ENCODE measurements at regions not wholly inside any gene's neighbourhood (a gene's known extent, or its start where the extent isn't known, plus 50 kb on each side); places are given as distances from the start of the nearest gene placed in this dataset.
A peak's percentile ranks its signal among the peaks of the same experiment; 100 is the strongest.

DNA sequence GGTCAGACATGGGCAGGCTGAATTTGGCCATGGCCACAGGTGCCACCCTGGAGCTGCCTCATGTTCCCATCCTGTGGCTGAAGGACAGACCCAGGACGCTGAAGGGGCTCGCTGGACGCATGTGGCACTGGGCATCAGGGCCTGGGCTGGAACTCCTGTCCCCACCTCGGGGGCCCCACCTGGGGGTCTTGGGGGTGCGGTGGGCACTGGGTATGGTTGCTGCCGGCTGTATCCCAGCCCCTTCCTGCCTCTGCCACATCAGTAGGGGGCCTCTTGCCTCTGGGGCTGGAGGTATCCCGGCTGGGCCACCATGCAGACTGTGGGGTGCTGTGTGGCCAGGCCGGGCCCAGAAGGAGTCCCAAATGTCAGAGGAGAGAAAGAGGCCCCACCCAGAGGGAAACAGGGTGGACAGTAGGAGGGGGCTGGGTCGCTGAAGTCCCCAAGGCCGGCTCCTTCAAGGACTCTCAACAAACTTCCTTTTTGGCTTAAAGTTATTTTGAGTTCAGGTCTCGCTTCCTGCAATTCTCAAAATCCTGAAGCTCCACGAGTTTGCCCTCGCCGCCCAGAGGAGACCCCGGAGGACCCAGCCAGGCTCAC, 78.7 kb downstream of the SIK1 start:
- DNase-seq (ENCODE audit: low read depth), result no peak

DNA sequence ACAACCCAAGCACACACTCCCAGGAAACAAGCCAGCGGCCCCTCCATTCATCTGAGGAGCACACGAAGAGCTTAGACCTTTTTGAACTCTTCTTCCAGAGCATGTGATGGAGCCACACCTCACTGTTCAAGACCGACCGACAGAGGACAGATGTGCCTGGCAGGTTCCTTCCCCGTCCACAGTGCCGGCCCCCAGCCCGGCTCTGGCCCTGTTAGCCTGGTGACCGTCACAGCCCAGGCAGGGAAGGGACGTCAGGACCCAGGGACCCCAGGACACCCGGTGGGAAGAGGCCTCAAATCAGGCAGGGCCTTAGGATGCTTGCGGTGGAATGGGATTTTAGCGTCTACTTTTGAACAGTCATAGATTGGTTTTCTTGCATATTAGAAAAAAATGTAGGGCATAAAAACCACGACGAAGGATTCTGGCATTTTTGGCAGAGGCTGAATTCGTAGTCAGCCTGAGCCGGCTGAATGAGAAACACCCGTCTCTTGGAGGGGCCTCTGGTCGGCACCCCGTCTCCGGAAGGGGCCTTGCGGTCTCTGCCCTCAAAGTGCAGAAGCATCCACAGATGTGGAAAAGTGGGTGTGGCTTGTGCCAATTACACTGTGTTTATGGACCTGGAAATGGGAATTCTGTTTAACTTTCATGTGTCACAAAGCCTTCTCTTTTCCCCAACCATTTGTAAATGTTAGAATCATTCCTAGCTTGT, 79.3 kb downstream of the SIK1 start:
- DNase-seq (ENCODE audit: low read depth), result no peak

DNA sequence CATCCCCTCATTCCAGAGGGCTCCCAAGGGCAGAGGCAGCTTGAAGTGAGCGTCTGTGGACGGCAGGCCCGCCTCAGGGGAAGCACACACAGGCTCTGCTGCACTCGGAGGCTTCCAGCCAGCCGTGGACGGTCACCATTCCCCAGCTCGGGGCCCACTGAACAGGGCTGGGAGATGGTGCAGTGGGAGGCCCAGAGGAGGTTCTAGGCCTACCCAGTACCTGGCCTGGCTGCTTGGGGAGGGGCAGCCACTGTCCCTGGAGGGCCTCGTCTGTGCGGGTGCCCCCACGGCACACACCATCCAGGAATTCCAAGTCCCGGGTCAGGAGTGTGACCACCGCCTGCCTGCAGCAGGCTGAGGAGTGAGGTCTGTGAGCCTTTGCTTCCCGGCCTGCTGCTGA, 80.4 kb downstream of the SIK1 start:
- DNase-seq (ENCODE audit: low read depth), result no peak

GRCh38 chr21:43345746-43346409, 81.1 kb downstream of the SIK1 start:
- DNase-seq (ENCODE audit: low read depth), result no peak

- DNase-seq (ENCODE audit: low read depth), result no peak
These were observed 81.7 kb downstream of the SIK1 start for GRCh38 chr21:43345046-43345745.

- DNase-seq (ENCODE audit: low read depth), result no peak
These were observed 82.7 kb downstream of the SIK1 start for GRCh38 chr21:43343992-43344886.

- DNase-seq (ENCODE audit: low read depth), result no peak
These were observed 83.6 kb downstream of the SIK1 start for GRCh38 chr21:43343095-43343991.

GRCh38 chr21:43342301-43342881, 84.5 kb downstream of the SIK1 start:
- no peak for DNase-seq (ENCODE audit: low read depth)

- DNase-seq (ENCODE audit: low read depth), result no peak
These were observed 85.4 kb downstream of the SIK1 start for GRCh38 chr21:43341378-43342161.

- DNase-seq (ENCODE audit: low read depth), result no peak
These were observed 86.2 kb downstream of the SIK1 start for GRCh38 chr21:43340491-43341377.

- DNase-seq (ENCODE audit: low read depth), result no peak
These were observed 87.3 kb downstream of the SIK1 start for GRCh38 chr21:43339668-43340067.

DNA sequence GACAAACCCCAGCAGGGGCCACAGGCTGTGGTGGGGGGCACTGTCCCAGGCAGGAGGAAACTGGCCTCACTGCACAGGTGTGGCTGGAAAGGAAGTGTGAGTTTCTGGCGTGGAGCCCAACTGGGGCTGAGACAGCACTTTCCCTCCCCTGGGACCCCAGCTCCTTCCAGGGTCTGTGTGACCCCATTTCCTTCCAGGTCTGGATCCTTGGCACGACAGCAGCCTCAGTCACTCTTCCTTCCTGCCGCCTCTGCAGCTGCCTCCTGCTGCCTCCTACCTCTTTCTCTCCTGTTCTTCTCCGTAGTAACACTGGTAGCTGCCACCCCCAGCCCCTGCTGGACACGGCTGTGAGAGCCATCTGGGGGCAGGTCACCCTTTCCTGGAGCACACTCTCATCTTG, 88.0 kb downstream of the SIK1 start:
- DNase-seq (ENCODE audit: low read depth), result no peak

DNA sequence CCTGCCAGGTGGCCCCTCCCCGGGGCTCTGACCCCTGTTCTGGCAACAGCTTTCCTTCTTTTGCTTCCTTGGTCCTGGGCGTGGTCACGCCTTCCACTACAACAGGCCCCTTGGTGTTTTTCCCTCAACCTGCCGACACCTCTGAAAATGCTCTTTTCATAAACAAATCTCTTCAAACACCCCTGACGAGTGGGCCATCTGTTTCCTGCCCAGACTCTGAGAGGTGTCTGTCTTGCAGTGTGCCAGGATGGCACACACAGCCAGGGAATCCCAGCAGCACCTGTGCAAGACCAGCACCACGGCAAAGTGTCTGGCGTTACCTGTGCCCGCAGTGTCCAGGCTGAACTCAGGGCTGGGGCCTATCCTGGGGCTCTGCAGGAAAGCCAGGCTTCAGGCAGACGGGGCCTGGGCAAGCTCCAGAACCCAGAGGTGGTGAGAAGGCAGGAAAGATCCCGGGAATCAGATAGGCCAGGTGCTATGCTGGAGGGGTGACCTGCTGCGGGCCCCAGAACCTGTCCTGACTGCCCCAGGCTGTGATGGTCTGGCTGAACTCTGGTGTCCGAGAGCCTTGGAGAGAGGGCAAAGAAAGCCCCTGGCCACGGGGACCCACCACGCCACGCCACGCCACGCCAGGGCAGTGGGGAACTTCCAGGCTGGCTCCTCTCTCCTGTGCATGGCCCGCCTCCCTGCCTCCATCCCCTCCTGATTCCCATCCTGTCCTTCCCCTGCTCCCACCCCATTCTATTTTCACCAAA, 88.9 kb downstream of the SIK1 start:
- no peak for DNase-seq (ENCODE audit: low read depth)

DNA sequence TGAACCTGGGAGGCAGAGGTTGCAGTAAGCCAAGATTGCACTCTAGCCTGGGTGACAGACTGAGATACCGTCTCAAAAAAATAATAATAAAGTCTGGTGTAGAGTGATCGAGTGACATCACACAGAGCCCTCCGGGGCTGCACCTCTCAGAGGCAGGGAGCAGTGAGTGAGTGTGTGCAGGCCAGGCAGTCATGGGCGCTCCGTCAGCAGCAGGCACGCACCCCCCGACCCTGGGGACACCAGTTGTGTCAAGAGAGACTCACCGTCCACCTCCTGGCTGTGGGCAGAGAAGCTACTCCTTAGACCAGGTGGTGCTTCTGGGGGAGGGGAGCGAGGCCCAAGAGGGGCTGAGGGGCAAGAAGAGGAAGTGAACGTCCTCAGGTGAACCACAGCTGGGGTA, 91.8 kb downstream of the SIK1 start:
- no peak for DNase-seq (ENCODE audit: low read depth)

DNA sequence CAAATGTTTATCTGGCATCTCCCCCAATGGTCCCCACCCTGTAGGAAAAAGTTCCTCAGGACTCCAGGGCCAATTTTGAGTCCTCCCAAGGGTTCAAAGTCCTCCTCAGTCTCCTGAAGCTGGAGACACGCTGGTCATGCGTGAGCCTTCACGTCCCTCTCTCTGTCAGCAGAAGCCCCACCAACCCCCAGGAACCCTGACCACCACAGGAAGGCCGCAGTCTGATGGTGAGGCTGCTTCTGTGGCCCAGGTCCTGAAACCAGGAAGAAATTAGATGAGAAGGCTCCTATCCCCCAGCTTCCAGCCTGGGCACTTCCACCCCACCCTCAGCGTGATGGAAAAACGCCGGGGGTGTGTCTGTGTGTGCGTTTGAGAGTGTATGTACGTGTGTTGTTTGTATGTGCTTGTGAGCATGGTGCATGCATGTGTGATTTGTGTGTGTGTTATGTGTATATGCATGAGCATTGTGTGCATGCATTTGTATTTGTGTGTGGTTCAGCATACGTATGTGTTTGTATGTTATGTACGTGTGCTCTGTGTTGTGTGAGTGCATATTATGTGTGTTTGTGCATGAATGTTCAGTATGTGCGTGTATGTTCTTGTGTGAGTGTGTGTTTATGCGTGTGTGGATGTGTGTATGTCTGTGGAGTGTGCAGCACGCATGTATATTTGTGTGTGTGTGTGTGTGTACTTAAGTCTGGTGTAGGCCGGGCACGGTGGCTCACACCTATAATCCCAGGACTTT, 92.5 kb downstream of the SIK1 start:
- no peak for DNase-seq (ENCODE audit: low read depth)

GRCh38 chr21:43333298-43334062, 93.5 kb downstream of the SIK1 start:
- DNase-seq (ENCODE audit: low read depth), result peak; percentile 89
